Activated CD8-positive, alpha-beta T cell treated with anti-CD3 and anti-CD28 coated beads for 36 hours (primary cell): ENCODE measurements at regions not wholly inside any gene's neighbourhood (a gene's known extent, or its start where the extent isn't known, plus 50 kb on each side); places are given as distances from the start of the nearest gene placed in this dataset.

Source experiments
- ATAC-seq: fragments of 200-7000 bp; cut with Tn5 transposase; one replicate; pipeline ENCODE4 v1.10.0; 2021; ENCODE audit warnings: mild to moderate bottlenecking, moderate library complexity
- CTCF ChIA-PET: fragments of 350-600 bp; sonication (Branson Sonifier 250); formaldehyde crosslinking; loops from one replicate; lab custom pipeline; 2021; ENCODE audit warnings: antibody characterized with exemption; lab: Charles Lee
- POLR2A ChIA-PET: fragments of 350-600 bp; sonication (Branson Sonifier 250); formaldehyde crosslinking; loops from one replicate; lab custom pipeline; 2021; ENCODE audit warnings: antibody characterized with exemption; lab: Charles Lee
- DNase-seq: peaks from one replicate; pipeline ENCODE4 v3.0.0-alpha.2; 2020
- H3K27ac Mint-ChIP-seq: one replicate; pipeline ENCODE4 v1.8.0; 2021; ENCODE audit warnings: mild to moderate bottlenecking, mixed read lengths
- H3K27me3 Mint-ChIP-seq: one replicate; pipeline ENCODE4 v1.8.0; 2021; ENCODE audit warnings: mixed read lengths
- H3K36me3 Mint-ChIP-seq: one replicate; pipeline ENCODE4 v1.8.0; 2021; ENCODE audit warnings: low read depth, mixed read lengths
- H3K4me1 Mint-ChIP-seq: one replicate; pipeline ENCODE4 v1.8.0; 2021; ENCODE audit warnings: low read depth, mixed read lengths
- H3K4me3 Mint-ChIP-seq: one replicate; pipeline ENCODE4 v1.8.0; 2021; ENCODE audit warnings: mild to moderate bottlenecking, moderate library complexity, mixed read lengths
- H3K9me3 Mint-ChIP-seq: one replicate; pipeline ENCODE4 v1.8.0; 2021; ENCODE audit warnings: mixed read lengths
- intact Hi-C: fragments of 100-400 bp; cut with micrococcal nuclease; formaldehyde crosslinking; loops from one replicate; pipeline ENCODE4 v1.10.0; 2022
- TF ChIP-seq, protein P1 (sequence below): fragments of 200-600 bp; IDR thresholded peaks from one replicate; pipeline ENCODE4 v1.8.0; 2022; ENCODE audit warnings: antibody characterized with exemption, mild to moderate bottlenecking

DNA sequence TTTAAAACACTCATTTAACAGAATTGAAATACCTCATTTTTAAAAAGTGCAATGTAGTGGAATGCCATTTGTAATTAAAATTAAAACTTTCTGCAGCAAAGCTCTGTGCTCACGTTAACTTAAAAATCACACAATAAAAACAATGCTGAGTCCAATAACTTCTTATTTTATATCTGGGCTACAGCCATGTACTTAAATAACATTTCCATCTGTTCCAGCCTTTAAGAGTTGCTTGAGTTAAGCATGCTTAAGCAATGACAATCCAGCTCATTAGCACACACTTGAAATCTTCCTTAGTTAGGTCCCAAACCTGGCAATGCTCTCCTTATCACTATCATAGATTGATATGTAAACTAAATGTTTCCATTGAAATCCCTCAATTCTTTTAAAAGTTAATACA is 132.3 kb upstream of the CDH12 start:
- ChIA-PET CTCF (no interaction called here), POLR2A (no interaction called here)
- ATAC-seq (no peak), DNase-seq (no peak)
- peaks cover 8% of the 10 kb centered on the region for H3K9me3 Mint-ChIP-seq
- no peak overlapping the region for H3K4me3 Mint-ChIP-seq
- no peaks in the 10 kb centered on the region for H3K4me1 Mint-ChIP-seq
- H3K36me3 Mint-ChIP-seq = no peaks in the 10 kb centered on the region
- H3K27me3 Mint-ChIP-seq = no peaks in the 10 kb centered on the region
- H3K27ac Mint-ChIP-seq = no peak overlapping the region
- intact Hi-C loops = no loop called here
- TF ChIP-seq, protein P1, sequence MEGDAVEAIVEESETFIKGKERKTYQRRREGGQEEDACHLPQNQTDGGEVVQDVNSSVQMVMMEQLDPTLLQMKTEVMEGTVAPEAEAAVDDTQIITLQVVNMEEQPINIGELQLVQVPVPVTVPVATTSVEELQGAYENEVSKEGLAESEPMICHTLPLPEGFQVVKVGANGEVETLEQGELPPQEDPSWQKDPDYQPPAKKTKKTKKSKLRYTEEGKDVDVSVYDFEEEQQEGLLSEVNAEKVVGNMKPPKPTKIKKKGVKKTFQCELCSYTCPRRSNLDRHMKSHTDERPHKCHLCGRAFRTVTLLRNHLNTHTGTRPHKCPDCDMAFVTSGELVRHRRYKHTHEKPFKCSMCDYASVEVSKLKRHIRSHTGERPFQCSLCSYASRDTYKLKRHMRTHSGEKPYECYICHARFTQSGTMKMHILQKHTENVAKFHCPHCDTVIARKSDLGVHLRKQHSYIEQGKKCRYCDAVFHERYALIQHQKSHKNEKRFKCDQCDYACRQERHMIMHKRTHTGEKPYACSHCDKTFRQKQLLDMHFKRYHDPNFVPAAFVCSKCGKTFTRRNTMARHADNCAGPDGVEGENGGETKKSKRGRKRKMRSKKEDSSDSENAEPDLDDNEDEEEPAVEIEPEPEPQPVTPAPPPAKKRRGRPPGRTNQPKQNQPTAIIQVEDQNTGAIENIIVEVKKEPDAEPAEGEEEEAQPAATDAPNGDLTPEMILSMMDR = no peak

DNA sequence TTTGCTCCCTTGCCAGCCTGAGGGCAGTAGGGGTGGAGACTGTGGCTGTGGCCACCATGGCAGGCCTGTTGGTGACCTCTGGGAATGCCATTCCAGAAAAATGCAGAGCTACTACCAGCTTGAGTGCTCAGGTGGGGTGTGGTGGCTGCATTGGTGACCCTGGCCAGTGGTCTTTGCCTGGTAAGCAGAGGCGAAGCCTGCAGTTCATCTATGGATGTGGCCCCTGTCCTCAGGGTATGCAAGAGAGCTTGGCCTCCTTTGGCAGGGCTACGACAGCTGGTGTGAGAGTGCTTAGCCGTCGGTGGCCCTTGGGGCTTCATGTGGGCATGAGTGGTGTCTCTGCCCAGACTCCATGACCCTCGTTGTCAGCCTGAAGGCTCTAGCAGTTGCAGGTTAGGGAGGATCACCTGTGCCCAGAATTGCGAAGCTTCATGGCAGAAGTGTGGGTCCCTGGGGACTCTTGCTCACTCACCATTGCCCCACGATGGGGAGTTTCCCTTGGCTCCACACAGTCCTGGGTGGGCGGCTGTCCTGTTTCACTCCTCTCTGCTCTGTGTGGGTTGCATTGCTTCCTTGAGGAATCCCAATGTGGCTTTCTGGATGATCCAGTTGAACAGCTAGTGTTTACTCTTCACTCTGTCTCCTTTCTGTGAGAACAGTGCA is 117.9 kb upstream of the CDH12 start:
- Mint-ChIP-seq H3K4me3 (no peak overlapping the region), H3K4me1 (no peaks in the 10 kb centered on the region), H3K27me3 (no peaks in the 10 kb centered on the region), H3K9me3 (peaks cover 27% of the 10 kb centered on the region), H3K36me3 (no peaks in the 10 kb centered on the region), H3K27ac (no peak overlapping the region)
- DNase-seq (no peak), ATAC-seq (no peak)
- POLR2A ChIA-PET = no interaction called here
- TF ChIP-seq, protein P1 = no peak
- intact Hi-C loops = no loop called here
- CTCF ChIA-PET = no interaction called here

DNA sequence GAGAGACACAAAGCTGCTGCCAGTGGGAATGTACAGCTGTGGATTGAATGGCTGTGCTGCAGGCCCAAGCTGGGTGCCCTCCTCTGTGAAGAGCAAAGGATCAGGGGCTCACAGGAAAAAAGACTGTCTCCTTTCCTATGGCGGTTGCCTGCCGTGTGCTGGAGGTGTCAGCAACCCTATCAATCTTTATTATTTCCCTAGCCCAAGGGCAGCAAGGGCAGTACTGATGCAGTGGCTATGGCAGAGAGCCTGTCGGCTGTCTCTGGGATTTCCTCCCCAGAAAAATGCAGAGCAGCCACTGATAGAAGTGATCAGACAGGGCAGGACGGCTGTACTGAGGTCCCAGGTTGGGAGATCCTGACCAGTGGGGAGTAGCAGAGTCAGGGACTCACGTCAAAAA is 117.3 kb upstream of the CDH12 start:
- intact Hi-C loops = no loop called here
- ATAC-seq (no peak), DNase-seq (no peak)
- POLR2A ChIA-PET = no interaction called here
- Mint-ChIP-seq H3K9me3 (peaks cover 29% of the 10 kb centered on the region), H3K4me3 (no peak overlapping the region), H3K4me1 (no peaks in the 10 kb centered on the region), H3K36me3 (no peaks in the 10 kb centered on the region), H3K27me3 (no peaks in the 10 kb centered on the region), H3K27ac (no peak overlapping the region)
- CTCF ChIA-PET = no interaction called here
- TF ChIP-seq, protein P1 = no peak

DNA sequence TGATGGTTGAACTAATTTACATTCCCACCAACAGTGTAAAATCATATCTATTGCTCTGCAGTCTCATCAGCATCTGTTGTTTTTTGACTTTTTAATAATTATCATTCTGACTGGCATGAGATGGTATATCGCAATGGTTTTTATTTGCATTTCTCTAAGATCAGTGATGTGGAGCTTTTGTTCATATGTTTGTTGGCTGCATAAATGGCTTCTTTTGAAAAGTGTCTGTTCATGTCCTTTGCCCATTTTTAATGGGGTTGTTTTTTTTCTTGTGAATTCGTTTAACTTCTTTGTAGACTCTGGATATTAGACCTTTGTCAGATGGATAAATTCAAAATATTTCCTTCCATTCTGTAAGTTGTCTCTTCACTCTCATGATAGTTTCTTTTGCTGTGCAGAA is 115.2 kb upstream of the CDH12 start:
- no peaks in the 10 kb centered on the region for H3K27me3 Mint-ChIP-seq
- H3K4me3 Mint-ChIP-seq = no peak overlapping the region
- H3K36me3 Mint-ChIP-seq = no peaks in the 10 kb centered on the region
- DNase-seq = no peak
- ChIA-PET POLR2A (no interaction called here), CTCF (no interaction called here)
- H3K27ac Mint-ChIP-seq = no peak overlapping the region
- H3K9me3 Mint-ChIP-seq = peaks cover 32% of the 10 kb centered on the region
- no peak for ATAC-seq
- no peaks in the 10 kb centered on the region for H3K4me1 Mint-ChIP-seq
- intact Hi-C loops = no loop called here
- TF ChIP-seq, protein P1 = no peak

DNA sequence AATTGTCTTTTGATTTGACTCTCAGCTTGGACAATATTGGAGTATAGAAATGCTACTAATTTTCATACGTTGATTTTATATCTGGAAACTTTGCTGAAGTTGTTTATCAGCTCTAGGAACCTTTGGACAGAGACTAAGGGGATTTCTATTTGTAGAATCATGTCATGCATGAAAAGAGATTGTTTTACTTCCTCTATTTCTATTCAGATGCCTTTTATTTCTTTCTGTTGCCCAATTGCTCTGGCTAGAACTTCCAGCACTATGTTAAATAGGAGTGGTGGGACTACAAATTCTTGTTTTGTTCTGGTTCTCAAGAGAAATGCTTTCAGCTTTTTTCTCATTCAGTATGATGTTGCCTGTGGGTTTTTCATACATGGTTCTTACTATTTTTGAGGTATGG is 112.8 kb upstream of the CDH12 start:
- intact Hi-C loops = no loop called here
- TF ChIP-seq, protein P1 = no peak
- DNase-seq (no peak), ATAC-seq (no peak)
- no peak overlapping the region for H3K27ac Mint-ChIP-seq
- H3K4me3 Mint-ChIP-seq = no peak overlapping the region
- no peaks in the 10 kb centered on the region for H3K27me3 Mint-ChIP-seq
- ChIA-PET POLR2A (no interaction called here), CTCF (no interaction called here)
- no peaks in the 10 kb centered on the region for H3K36me3 Mint-ChIP-seq
- no peaks in the 10 kb centered on the region for H3K4me1 Mint-ChIP-seq
- peaks cover 35% of the 10 kb centered on the region for H3K9me3 Mint-ChIP-seq
